ENCODE measurements at regions not wholly inside any gene's neighbourhood (a gene's known extent, or its start where the extent isn't known, plus 50 kb on each side); places are given as distances from the start of the nearest gene placed in this dataset.

- no peak for DNase-seq
These were observed 115.3 kb upstream of the SMAD3 start for GRCh38 chr15:66950114-66950513.

- no peak for DNase-seq
These were observed 113.7 kb upstream of the SMAD3 start for GRCh38 chr15:66951531-66952320.

- DNase-seq = no peak
These were observed 112.5 kb upstream of the SMAD3 start for GRCh38 chr15:66952756-66953522.

DNA sequence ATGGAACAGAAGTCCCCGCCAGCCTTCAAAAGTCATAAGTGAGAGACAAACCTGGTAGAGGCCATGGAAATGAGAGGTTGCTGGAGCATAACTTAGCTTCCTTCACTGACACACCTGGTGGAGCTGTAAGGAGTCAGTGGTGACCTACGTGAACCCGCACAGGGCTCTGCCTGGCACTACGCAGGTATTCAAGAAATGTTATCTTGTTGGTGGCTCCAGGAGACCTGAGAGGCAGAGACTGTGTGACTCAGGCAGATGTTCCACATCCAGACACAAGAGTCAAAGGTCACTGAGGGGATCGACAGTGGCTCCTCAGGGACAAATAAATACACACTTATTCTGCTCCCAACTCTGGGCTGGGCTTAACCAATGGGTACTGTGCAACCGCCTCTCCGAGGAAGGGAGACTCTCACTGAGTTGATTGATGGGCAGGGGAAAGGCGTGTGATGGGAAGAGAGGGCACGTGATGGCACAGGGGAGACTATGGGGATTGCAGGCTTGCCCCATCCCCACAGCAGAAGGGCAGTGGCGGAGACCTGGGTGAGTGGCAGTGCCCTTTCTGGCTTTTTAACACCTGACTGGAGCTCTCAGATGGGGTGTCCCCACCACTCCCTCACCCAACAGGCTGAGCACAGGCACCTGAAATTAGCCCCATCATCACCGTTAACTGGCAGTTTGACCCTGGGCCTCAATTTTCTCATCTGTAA is 111.7 kb upstream of the SMAD3 start:
- no peak for DNase-seq

- no peak for DNase-seq
These were observed 110.8 kb upstream of the SMAD3 start for GRCh38 chr15:66954601-66955000.

GRCh38 chr15:66955001-66955516 is 110.3 kb upstream of the SMAD3 start:
- DNase-seq = no peak

DNA sequence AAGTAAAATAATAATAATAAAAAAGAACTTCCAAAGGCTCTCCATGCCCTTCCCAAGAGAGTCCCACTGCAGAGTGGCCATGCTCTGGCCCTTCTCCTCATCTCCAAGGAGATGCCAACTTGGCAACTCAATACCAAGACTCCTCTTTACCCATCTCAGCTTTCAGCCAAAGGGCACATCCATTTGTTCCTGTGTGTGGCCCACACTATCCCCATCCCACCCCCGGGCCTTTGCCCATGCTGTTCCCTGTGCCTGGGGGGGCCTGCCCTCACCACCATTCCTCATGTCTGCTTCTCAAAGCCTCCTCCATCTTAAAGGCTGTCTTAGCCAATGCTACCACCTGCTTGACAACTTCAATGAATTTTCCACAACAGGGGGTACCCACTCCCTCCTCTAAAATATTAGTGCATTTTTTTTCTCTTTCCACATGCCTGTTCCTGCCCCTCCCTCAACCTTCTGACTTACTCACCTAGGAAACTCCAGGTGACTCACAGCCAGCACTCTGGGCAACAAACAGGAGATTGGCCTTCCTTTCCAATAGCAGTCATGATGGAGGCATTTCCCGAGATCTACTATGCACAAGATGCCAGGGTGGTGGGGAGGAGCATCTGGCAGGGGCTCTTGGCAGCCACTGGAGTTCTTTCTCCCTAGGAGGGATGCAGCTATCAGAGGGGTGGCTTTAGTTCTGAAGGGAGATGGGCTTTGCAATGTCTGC is 109.4 kb upstream of the SMAD3 start:
- DNase-seq = no peak

- no peak for DNase-seq
These were observed 108.6 kb upstream of the SMAD3 start for GRCh38 chr15:66956672-66957430.

- DNase-seq = no peak
These were observed 108.0 kb upstream of the SMAD3 start for GRCh38 chr15:66957431-66957720.

- no peak for DNase-seq
These were observed 106.3 kb upstream of the SMAD3 start for GRCh38 chr15:66959066-66959465.

DNA sequence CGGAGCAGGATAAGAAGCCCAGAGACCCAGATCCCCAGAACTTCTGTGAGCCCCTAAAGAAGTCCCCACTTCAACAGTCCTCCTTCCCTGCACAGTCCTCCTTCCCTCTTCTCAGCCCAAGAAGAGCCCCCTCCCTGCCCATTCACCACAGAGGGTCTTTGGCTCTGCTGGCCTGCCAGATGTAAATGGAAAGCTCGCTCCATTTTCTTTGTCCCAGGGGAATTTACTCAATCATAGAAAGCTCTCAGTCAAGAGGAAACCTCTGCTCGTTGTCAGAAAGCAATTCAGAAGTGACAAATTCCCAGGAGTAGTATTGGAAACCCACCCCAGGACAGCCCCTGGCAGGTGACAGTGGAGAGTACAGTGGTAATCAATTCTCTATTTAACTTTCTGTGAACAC is 105.5 kb upstream of the SMAD3 start:
- no peak for DNase-seq

DNA sequence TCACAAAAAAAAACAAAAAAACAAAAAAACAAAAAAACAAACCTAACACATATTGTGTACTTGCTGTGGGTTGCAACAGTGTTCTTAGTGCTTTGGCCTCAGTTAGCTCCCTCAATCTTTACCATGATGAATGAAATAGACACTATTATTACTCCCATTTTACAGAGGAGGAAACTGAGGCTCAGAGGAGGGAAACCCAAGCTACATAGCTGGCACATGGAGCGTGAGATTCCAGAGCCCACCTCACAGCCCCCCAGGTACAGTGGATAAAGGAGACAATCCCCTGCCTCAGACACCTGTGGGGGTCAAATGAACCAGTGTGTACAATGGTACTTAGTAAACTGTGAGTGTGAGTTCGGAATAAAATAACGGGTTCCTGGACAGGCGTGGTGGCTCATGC is 104.9 kb upstream of the SMAD3 start:
- DNase-seq = no peak

DNA sequence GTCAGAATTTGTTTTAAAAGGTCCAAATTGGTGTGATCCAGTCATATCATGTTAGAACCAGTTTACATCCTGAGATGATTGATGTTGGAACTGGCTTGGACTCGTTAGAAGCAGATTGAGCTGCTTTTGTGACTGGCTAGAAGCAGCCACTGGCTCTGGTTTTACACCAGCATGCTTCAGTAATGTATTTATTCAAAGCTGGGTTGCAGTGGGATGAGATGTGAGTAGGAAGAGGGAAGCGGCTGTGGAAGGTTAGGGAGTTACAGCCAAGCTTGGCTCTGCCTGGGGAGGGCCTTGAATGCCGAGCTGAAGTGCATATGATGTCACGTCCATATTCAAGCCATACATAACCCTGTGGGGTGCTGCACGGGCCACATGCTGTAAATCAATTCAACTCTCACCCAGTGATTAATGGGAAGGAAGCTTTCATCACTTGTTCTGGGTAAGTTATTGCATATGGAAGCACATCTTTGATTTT is 104.0 kb upstream of the SMAD3 start:
- no peak for DNase-seq

DNA sequence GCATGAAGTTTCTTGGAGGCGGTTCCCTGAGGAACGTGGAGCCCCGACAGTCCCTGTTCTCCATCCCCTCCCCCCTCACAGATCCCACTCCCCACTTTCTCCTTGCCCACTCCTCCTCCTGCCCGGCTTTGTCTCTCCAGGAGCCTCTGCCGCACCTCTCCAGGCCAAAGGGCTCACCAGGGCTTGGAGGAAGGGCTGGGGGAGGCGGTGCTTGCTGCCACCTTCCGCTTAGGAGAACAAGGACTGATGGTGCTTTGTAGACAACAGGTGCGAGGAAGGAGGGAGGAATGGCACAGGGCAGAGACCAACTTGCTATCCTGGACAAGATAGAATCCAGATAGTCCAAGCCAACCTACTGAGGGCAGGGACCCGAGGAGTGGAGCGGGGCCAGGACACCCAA is 103.5 kb upstream of the SMAD3 start:
- DNase-seq = no peak

DNA sequence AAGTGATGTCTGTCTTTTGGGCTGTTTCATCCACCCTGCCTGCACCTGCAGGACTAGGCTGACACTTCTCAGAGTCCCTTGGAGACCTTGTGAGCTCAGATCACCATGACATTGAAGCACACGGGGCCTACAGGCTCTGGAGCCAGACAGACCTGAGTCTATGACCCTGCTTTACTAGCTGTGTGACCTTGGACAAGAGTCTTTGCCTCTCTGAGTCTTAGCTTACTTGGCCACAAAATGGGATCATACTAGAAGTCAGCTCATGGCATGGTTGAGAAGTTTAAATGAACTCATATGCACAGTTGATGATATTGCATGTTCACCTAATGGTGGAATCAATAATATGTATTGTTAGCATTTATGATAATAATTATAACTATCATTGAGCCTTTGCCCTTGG is 102.9 kb upstream of the SMAD3 start:
- DNase-seq = no peak

DNA sequence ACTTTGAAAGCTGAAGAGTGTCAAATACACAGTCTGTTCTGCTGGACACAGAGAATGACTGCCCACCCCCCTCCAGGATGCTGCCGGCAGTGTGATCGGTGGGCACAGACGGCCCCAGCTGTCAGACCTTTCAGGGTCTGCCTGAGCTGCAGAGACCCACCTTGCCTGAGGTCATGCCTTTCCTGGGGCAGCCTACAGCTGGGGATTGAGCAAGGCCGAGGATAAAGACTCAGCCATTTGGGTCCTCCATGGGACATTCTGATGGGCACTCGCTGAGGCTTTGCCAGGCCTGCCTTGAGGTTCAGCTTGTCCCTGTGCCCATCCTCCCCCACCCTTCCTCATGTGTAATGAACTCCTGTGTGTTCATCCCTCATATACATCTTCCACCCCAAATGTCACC is 102.3 kb upstream of the SMAD3 start:
- DNase-seq = no peak

DNA sequence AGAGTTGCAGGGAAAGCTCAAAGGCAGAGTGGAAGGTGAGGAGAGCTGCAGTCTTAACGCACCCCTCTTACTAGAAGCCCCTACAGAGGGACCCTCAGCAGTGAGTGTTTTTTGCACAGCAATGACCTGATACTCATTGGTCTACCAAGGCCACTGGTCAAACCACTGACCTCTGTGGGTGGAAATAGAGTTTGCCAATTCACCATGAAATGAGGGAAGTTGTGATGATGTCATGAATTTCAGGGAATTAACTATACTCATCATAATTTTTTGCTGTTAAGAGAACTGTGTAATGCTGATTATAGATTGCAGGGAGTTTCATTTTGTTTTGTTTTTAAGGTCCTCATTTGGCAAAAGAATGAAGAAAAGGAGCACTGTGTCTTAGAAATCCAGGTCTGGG is 101.7 kb upstream of the SMAD3 start:
- DNase-seq = no peak

DNA sequence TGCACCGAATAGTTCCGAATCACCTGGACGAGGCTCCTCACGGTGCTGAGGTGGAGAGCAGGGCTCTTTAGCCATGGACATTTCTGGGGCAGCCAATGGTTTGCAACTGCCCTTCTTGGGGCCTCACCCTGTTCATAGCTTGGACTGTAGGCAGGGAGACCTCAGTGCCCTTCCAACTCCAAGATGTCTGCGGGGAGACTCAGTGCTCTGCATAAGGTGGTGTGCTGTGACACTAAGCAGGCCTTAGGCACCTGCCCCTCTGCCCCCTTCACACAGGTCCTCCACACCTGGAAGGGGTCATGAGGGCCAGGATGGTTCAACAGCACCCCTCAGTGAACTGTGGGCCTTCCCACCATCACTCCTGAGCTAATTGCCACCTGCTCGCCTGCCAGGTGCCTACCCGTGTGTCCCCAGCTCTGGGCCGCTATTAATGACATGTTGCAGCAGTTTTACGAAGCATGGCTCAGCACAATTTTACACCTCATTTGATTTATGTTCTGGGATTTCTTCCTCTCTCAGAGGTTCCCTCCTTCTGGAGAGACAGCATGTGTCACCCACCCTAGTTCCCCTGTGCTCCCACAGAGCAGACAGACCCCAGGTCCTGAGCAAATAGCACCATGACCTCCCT is 101.2 kb upstream of the SMAD3 start:
- DNase-seq = no peak

DNA sequence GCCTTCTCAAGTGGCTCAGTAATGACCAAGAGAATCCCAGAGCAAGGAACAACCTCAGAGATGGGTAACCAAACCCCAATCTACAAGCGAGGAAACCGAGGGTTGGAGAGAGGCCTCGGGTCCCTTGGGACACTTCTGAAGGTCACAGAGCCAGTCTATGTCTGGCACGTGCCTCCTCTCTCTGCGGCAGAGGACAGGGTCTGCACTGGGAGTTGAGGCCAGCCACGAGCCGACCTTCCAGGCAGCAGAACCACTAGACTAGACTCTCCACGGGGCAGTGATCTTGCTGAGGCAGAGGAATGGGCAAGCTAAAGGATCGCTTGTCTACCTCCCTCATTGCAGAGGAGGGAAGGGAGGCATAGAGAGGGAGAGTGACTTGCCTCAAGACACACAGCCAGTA is 100.6 kb upstream of the SMAD3 start:
- DNase-seq = no peak

DNA sequence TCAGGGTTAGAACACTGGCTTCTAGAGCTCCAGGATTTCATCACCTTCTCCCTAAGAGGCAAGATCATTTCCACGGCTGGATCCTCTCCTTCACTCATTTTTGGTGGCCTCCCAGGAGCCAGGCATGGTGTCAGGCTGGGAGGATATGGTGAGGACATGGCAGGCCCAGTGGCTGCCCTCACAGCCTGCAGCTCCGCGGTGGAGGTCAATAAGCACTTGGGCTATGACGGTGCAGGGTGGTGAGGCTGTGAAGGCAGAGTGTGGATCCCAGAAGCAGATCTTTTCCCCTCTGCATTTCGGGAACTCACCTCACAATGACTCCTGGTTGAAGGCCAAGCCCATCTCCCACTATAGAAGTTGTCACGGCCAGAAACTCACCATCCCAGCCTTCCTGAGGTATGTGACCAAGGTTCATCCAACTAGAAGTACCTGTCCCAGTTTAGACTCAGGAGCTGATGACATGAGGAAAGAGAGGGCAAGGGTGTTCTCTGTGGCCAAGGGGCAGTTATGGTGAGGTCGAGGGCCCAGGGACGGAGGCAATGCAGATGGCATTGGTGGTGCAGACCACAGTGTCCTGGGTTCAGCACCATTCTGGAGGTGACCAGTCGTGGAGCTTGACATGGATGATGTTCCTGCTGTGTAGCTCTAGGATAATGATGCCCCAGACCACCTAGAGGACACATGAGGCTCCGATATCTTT is 100.1 kb upstream of the SMAD3 start:
- no peak for DNase-seq

DNA sequence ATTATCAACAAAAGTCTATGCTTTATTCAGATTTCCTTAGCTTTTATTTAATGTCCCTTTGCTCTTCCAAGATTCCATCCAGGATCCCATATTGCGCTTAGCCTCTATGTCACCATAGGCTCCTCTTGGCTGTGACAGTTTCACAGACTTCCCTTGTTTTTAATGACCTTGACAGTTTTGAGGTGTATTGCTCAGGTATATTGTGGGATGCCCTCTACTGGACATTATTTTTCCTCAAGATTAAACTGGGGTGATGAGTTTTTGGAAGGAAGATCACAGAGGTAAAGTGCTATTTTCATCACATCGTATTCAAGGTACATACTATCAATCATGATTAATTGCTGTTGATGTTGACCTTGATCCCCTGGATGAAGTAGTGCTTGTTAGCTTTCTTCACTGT is 99.1 kb upstream of the SMAD3 start:
- DNase-seq = no peak
